H1 (cell line): ENCODE measurements at regions not wholly inside any gene's neighbourhood (a gene's known extent, or its start where the extent isn't known, plus 50 kb on each side); places are given as distances from the start of the nearest gene placed in this dataset.
A peak's percentile ranks its signal among the peaks of the same experiment; 100 is the strongest.

Source experiments
- CTCF ChIA-PET: fragments of 300-600 bp; sonication (Branson Sonifier 250); formaldehyde crosslinking; loops from one replicate; lab custom pipeline; 2021; ENCODE audit not compliant: partially characterized antibody; lab: Charles Lee
- POLR2A ChIA-PET: fragments of 300-600 bp; sonication (Branson Sonifier 250); formaldehyde crosslinking; loops from one replicate; lab custom pipeline; 2021; ENCODE audit warnings: inconsistent platforms; ENCODE audit not compliant: partially characterized antibody; lab: Charles Lee
- DNase-seq, 2 experiments: peaks; one replicate each; pipeline versions ENCODE4 v3.0.0 to v3.0.0-alpha.2; 2010 to 2022; ENCODE audit warnings: low spot score in 2 of 2, low read depth in 1 of 2, mixed read lengths in 1 of 2
- FAIRE-seq: peaks from 2 replicates; lab custom pipeline; 2011; peaks lifted over from hg19 to GRCh38; lab: Jason Lieb, UNC
- H2AFZ ChIP-seq: 2 replicates; pipeline ENCODE4 v1.8.1; 2012; ENCODE audit warnings: low read length, inconsistent platforms
- H2AK5ac ChIP-seq: 2 replicates; pipeline ENCODE4 v1.6.1; 2013; ENCODE audit warnings: low read depth, low read length
- H2BK120ac ChIP-seq: replicated peaks from 2 replicates; pipeline ENCODE3; 2013; ENCODE audit warnings: low read depth, low read length, inconsistent platforms
- H2BK12ac ChIP-seq: 2 replicates; pipeline ENCODE4 v1.6.1; 2013; ENCODE audit warnings: low read depth, low read length
- H2BK15ac ChIP-seq: 2 replicates; pipeline ENCODE4 v1.6.1; 2013; ENCODE audit warnings: low read length
- H2BK20ac ChIP-seq: 2 replicates; pipeline ENCODE4 v1.6.1; 2013; ENCODE audit warnings: low read length
- H2BK5ac ChIP-seq: 2 replicates; pipeline ENCODE4 v1.6.1; 2013; ENCODE audit warnings: low read depth, low read length
- H3K14ac ChIP-seq: 2 replicates; pipeline ENCODE4 v1.6.1; 2013; ENCODE audit warnings: inconsistent platforms; ENCODE audit not compliant: insufficient read length
- H3K18ac ChIP-seq: 2 replicates; pipeline ENCODE4 v1.6.1; 2013; ENCODE audit warnings: low read length; ENCODE audit errors: extremely low read depth
- H3K23ac ChIP-seq: 2 replicates; pipeline ENCODE4 v1.6.1; 2013; ENCODE audit warnings: inconsistent platforms; ENCODE audit not compliant: insufficient read length
- H3K23me2 ChIP-seq: 2 replicates; pipeline ENCODE4 v1.6.1; 2013; ENCODE audit warnings: low read depth, low read length
- H3K27ac ChIP-seq: 2 replicates; pipeline ENCODE4 v1.6.1; 2011; ENCODE audit warnings: low read depth, low read length, inconsistent platforms
- H3K27me3 ChIP-seq, 4 experiments: replicated peaks in 1 of 4; 1 replicate in 1 of 4; 2 replicates in 3 of 4; pipeline versions ENCODE4 v1.6.1 to v1.8.1; 2011 to 2013; ENCODE audit warnings: low read length in 3 of 4, mild to moderate bottlenecking in 3 of 4, inconsistent platforms in 2 of 4, mixed read lengths in 2 of 4, moderate library complexity in 1 of 4; ENCODE audit not compliant: control insufficient read depth in 3 of 4, insufficient read depth in 3 of 4; ENCODE audit errors: extremely low read depth in 1 of 4
- H3K36me3 ChIP-seq, 4 experiments: 2 replicates each; pipeline versions ENCODE4 v1.6.1 to v1.8.1; 2011 to 2013; ENCODE audit warnings: mild to moderate bottlenecking in 4 of 4, low read length in 3 of 4, moderate library complexity in 2 of 4, control low read depth in 1 of 4, inconsistent platforms in 1 of 4; ENCODE audit not compliant: insufficient read depth in 4 of 4, control insufficient read depth in 2 of 4
- H3K4ac ChIP-seq: replicated peaks from 2 replicates; pipeline ENCODE3; 2013; ENCODE audit warnings: low read length, low read depth, mixed read lengths, inconsistent platforms; ENCODE audit not compliant: insufficient read length
- H3K4me1 ChIP-seq, 4 experiments: replicated peaks in 1 of 4; 1 replicate in 1 of 4; 2 replicates in 3 of 4; pipeline versions ENCODE4 v1.6.1 to v1.8.1; 2011 to 2013; ENCODE audit warnings: low read length in 3 of 4, inconsistent platforms in 2 of 4, mixed read lengths in 1 of 4; ENCODE audit not compliant: insufficient read depth in 4 of 4, control insufficient read depth in 3 of 4
- H3K4me2 ChIP-seq, 2 experiments: 2 replicates each; pipeline versions ENCODE4 v1.6.1 to v1.8.1; 2011 to 2013; ENCODE audit warnings: low read depth in 2 of 2, low read length in 2 of 2, control low read depth in 1 of 2, inconsistent platforms in 1 of 2, mild to moderate bottlenecking in 1 of 2; ENCODE audit not compliant: insufficient read depth in 1 of 2
- H3K4me3 ChIP-seq, 4 experiments: fragments of 200-600, 300-600 bp in 1 of 4; sonication (generic), shearing (Covaris generic), sonication (Bioruptor Twin) in 1 of 4; 2 replicates each; pipeline versions ENCODE4 v1.5.1 to v1.8.1; 2011 to 2016; ENCODE audit warnings: low read length in 4 of 4, low read depth in 3 of 4, control low read depth in 2 of 4, inconsistent platforms in 2 of 4, mild to moderate bottlenecking in 2 of 4, mixed read lengths in 1 of 4, moderate library complexity in 1 of 4; ENCODE audit not compliant: insufficient read depth in 2 of 4; ENCODE audit errors: extremely low read depth in 1 of 4
- H3K56ac ChIP-seq: replicated peaks from 2 replicates; pipeline ENCODE3; 2013; ENCODE audit warnings: low read depth, mild to moderate bottlenecking, mixed read lengths, low read length, inconsistent platforms; ENCODE audit not compliant: insufficient read length
- H3K79me1 ChIP-seq: 2 replicates; pipeline ENCODE4 v1.6.1; 2013; ENCODE audit warnings: low read depth, low read length, control low read depth
- H3K79me2 ChIP-seq, 2 experiments: 2 replicates each; pipeline versions ENCODE4 v1.6.1 to v1.8.1; 2012 to 2013; ENCODE audit warnings: low read length in 2 of 2, mild to moderate bottlenecking in 2 of 2, inconsistent platforms in 1 of 2; ENCODE audit not compliant: insufficient read depth in 2 of 2, control insufficient read depth in 1 of 2
- H3K9ac ChIP-seq, 4 experiments: replicated peaks in 1 of 4; 1 replicate in 1 of 4; 2 replicates in 3 of 4; pipeline versions ENCODE4 v1.6.1 to v1.8.1; 2011 to 2013; ENCODE audit warnings: low read depth in 3 of 4, low read length in 3 of 4, control low read depth in 2 of 4, mild to moderate bottlenecking in 2 of 4, moderate library complexity in 2 of 4, inconsistent platforms in 1 of 4; ENCODE audit errors: extremely low read depth in 1 of 4
- H3K9me3 ChIP-seq, 2 experiments: 2 replicates each; pipeline versions ENCODE4 v1.6.1 to v1.8.1; 2012 to 2013; ENCODE audit warnings: mild to moderate bottlenecking in 2 of 2, moderate library complexity in 2 of 2, control low read depth in 1 of 2, inconsistent platforms in 1 of 2, low read depth in 1 of 2, low read length in 1 of 2, mixed read lengths in 1 of 2; ENCODE audit not compliant: insufficient read depth in 2 of 2
- H4K20me1 ChIP-seq, 2 experiments: replicated peaks in 1 of 2; 2 replicates each; pipeline versions ENCODE3 to v1.8.1; 2011 to 2013; ENCODE audit warnings: inconsistent platforms in 2 of 2, low read length in 2 of 2, mild to moderate bottlenecking in 1 of 2; ENCODE audit not compliant: insufficient read depth in 2 of 2, control insufficient read depth in 1 of 2
- H4K5ac ChIP-seq: 2 replicates; pipeline ENCODE4 v1.6.1; 2013; ENCODE audit warnings: low read length, low read depth, mixed read lengths, inconsistent platforms; ENCODE audit not compliant: insufficient read length
- H4K8ac ChIP-seq: 2 replicates; pipeline ENCODE4 v1.8.0; 2013; ENCODE audit warnings: mild to moderate bottlenecking, moderate library complexity, low read length, inconsistent platforms; ENCODE audit not compliant: insufficient read depth; ENCODE audit errors: extremely low read depth
- H4K91ac ChIP-seq: replicated peaks from 2 replicates; pipeline ENCODE3; 2013; ENCODE audit warnings: low read length, mixed read lengths, inconsistent platforms; ENCODE audit not compliant: insufficient read length
- BRCA1 ChIP-seq: IDR thresholded peaks from 2 replicates; pipeline ENCODE4 v1.6.1; 2012; ENCODE audit warnings: low read depth, low read length, improper control_type of control experiment
- CTBP2 ChIP-seq: IDR thresholded peaks from 2 replicates; pipeline ENCODE4 v1.7.0; 2011; ENCODE audit warnings: borderline replicate concordance, mild to moderate bottlenecking, moderate library complexity, mixed read lengths, low read length; ENCODE audit not compliant: insufficient read depth, insufficient read length
- EGR1 ChIP-seq: IDR thresholded peaks from 2 replicates; pipeline ENCODE4 v1.6.1; 2011; ENCODE audit warnings: low read depth, low read length, borderline replicate concordance
- GABPA ChIP-seq: IDR thresholded peaks from 2 replicates; pipeline ENCODE4 v1.6.1; 2011; ENCODE audit warnings: mild to moderate bottlenecking, low read length, moderate library complexity, borderline replicate concordance; ENCODE audit not compliant: insufficient read depth
- JUN ChIP-seq: IDR thresholded peaks from 2 replicates; pipeline ENCODE4 v1.6.1; 2011; ENCODE audit warnings: low read depth, mild to moderate bottlenecking, improper control_type of control experiment, low read length
- KDM1A ChIP-seq: fragments of 200-600, 300-600 bp; sonication (generic); IDR thresholded peaks from 2 replicates; pipeline ENCODE4 v1.7.1; 2016; ENCODE audit warnings: mild to moderate bottlenecking, low read length, borderline replicate concordance
- RNF2 ChIP-seq: fragments of 200-900, 300-1000 bp; sonication (generic); IDR thresholded peaks from 2 replicates; pipeline ENCODE4 v1.7.1; 2016; ENCODE audit warnings: borderline replicate concordance, low read depth, mild to moderate bottlenecking, antibody characterized with exemption, low read length; ENCODE audit not compliant: poor library complexity, severe bottlenecking; ENCODE audit errors: missing control alignments
- RXRA ChIP-seq: IDR thresholded peaks from 2 replicates; pipeline ENCODE4 v1.6.1; 2011; ENCODE audit warnings: low read depth, mild to moderate bottlenecking, low read length, moderate library complexity; ENCODE audit not compliant: insufficient read depth
- SP1 ChIP-seq: IDR thresholded peaks from 2 replicates; pipeline ENCODE4 v1.6.1; 2011; ENCODE audit warnings: low read depth, low read length
- SUZ12 ChIP-seq: fragments of 200-600 bp; sonication (generic); IDR thresholded peaks from 2 replicates; pipeline ENCODE4 v1.6.1; 2012; ENCODE audit warnings: mild to moderate bottlenecking, inconsistent platforms, low read length, moderate library complexity, mixed read lengths
- TAF1 ChIP-seq: IDR thresholded peaks from 2 replicates; pipeline ENCODE4 v1.6.1; 2011; ENCODE audit warnings: mild to moderate bottlenecking, low read depth, low read length
- ZNF274 ChIP-seq: IDR thresholded peaks from 2 replicates; pipeline ENCODE4 v1.7.0; 2012; ENCODE audit warnings: low read length, borderline replicate concordance; ENCODE audit errors: extremely low read depth
- WGBS, 2 experiments: shearing (Covaris generic) in 1 of 2; methylation state at CpG; one replicate each; pipeline versions ENCODE4 v1.1.6 to v1.1.7; 2013 to 2015; ENCODE audit warnings: low lambda C conversion rate in 2 of 2, mixed read lengths in 2 of 2, inconsistent platforms in 1 of 2, low coverage in 1 of 2, missing lambda C conversion rate in 1 of 2; ENCODE audit not compliant: insufficient replicate concordance in 2 of 2, insufficient coverage in 1 of 2, insufficient read length in 1 of 2; ENCODE audit errors: extremely low coverage in 1 of 2, missing lambda C conversion rate in 1 of 2; 5-methylcytosine and 5-hydroxymethylcytosine counted together
- TF ChIP-seq, protein P1 (sequence below): IDR thresholded peaks from 2 replicates; pipeline ENCODE4 v1.6.1; 2012; ENCODE audit warnings: inconsistent platforms

DNA sequence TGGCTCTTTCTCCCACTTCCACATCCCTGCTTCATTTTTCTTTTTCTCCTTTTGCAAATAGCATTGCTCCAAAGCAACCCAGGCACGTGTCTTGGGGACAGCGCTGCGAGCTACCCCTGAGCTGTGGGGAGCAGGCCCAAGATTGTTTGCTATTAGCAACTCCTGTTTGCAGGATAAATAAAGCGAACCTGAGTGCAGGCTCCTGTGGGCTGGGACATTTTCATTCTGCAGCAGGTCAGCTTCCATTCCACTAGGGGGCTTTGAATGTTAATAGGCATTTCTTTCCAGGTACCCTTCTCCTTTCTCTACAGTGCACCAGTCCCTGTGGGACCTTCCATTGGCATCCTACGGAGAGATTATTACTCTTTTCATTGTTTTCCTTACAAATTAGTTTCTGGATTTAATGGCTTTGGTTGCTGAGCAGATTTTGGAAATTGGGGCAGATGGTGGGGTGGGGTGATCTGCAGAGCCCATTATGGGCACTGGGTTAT lies 54.0 kb downstream of the OLFML3 start:
- peak overlapping the region in 2 of 4 experiments; percentile 37 to 77; a peak in 2 of 7 replicates for H3K9ac ChIP-seq
- peak in 1 of 2 experiments; percentile 63 for DNase-seq
- H2BK20ac ChIP-seq: no peak overlapping the region
- no peak overlapping the region for H2BK15ac ChIP-seq
- no peaks in the 10 kb centered on the region; a peak in 1 of 8 replicates for H3K36me3 ChIP-seq
- peaks cover 3 to 36% (median 25%) of the 10 kb centered on the region in 4 experiments for H3K4me1 ChIP-seq
- H3K4ac ChIP-seq: peak overlapping the region; percentile 92
- FAIRE-seq: peak; percentile 85
- H3K27ac ChIP-seq: peak overlapping the region; percentile 66
- no peak overlapping the region for H3K14ac ChIP-seq
- no peaks in the 10 kb centered on the region for H3K79me1 ChIP-seq
- CTCF ChIA-PET: interaction anchor here (0.6 to 4.0 kb wide), 19 partner anchors 9 to 314 kb away, joined by 3 to 29 read pairs (median 3); partner anchors contain the start of gene OLFML3
- peak overlapping the region; percentile 69 for H4K5ac ChIP-seq
- POLR2A ChIA-PET: interaction anchor here (0.7 to 8.2 kb wide), 11 partner anchors 8 to 86 kb away, joined by 3 to 47 read pairs (median 5); partner anchors contain the start of gene OLFML3
- peaks cover 18% of the 10 kb centered on the region for H3K23me2 ChIP-seq
- no peaks in the 10 kb centered on the region for H3K27me3 ChIP-seq
- no peaks in the 10 kb centered on the region; a peak in 1 of 4 replicates for H3K9me3 ChIP-seq
- peak overlapping the region; percentile 60 for H4K91ac ChIP-seq
- no peak overlapping the region for H2AK5ac ChIP-seq
- peak overlapping the region; percentile 94 for H2BK5ac ChIP-seq
- no peak overlapping the region for H2AFZ ChIP-seq
- peak overlapping the region; percentile 96 for H3K56ac ChIP-seq
- H3K23ac ChIP-seq: no peak overlapping the region
- peak overlapping the region; percentile 88 for H2BK120ac ChIP-seq
- WGBS, 2 experiments: 0% methylated on average over 5 of the region's 5 CpGs; no CpG with 5 or more reads in 1 of the 2 experiments
- H3K79me2 ChIP-seq: peaks cover 0 to 15% of the 10 kb centered on the region in 2 experiments; a peak in 1 of 4 replicates
- H3K18ac ChIP-seq: peak overlapping the region; percentile 89
- H4K8ac ChIP-seq: no peak overlapping the region
- no peaks in the 10 kb centered on the region for H4K20me1 ChIP-seq
- peak overlapping the region; percentile 1; the same call in 1 of the 2 replicates for H2BK12ac ChIP-seq
- H3K4me2 ChIP-seq: peak overlapping the region; percentile 71 to 98
- peak overlapping the region; percentile 37 to 59 (median 51) for H3K4me3 ChIP-seq
- TF ChIP-seq BRCA1 (no peak), RXRA (no peak), CTBP2 (no peak), KDM1A (no peak), JUN (no peak), GABPA (no peak), TAF1 (peak; percentile 46; the same call in 1 of the 2 replicates), EGR1 (no peak), SUZ12 (no peak), RNF2 (no peak), ZNF274 (no peak), SP1 (no peak)
- TF ChIP-seq, protein P1, sequence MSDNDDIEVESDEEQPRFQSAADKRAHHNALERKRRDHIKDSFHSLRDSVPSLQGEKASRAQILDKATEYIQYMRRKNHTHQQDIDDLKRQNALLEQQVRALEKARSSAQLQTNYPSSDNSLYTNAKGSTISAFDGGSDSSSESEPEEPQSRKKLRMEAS: peak; percentile 92
